ENCODE measurements at regions not wholly inside any gene's neighbourhood (a gene's known extent, or its start where the extent isn't known, plus 50 kb on each side); places are given as distances from the start of the nearest gene placed in this dataset.

GRCh38 chr20:40875116-40876085, 153.2 kb upstream of the TOP1 start:
- TF ChIP-seq CTCF (conservative IDR thresholded peaks at IDR 0.05; ENCODE audit: low read depth, low read length) (no peak), EZH2 (IDR thresholded peaks at IDR 0.05; ENCODE audit: low read length, unreplicated experiment) (no peak), EZH2phosphoT487 (IDR thresholded peaks at IDR 0.05; ENCODE audit: borderline replicate concordance, low read length) (no peak)
